ENCODE measurements at regions not wholly inside any gene's neighbourhood (a gene's known extent, or its start where the extent isn't known, plus 50 kb on each side); places are given as distances from the start of the nearest gene placed in this dataset.

DNA sequence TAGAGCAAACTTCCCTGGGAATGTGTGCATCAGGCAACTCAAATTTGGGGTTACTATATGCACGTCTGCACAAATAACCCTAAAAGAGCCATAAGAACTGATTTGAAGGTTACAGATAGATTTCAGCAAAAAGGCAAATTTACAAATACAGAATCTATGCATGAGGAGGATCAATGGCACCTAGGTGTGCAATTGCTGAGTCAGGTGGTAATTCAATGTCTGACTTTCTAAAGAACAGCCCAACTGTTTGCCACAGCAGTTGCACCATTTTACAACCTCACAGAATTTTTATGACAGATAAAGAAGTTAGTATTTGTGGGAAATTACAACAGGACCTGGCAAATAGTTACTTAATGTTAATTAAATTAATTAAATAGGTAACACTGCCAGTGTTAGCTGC, 405.5 kb downstream of the TMEM114 start:
- TF ChIP-seq, protein P1, sequence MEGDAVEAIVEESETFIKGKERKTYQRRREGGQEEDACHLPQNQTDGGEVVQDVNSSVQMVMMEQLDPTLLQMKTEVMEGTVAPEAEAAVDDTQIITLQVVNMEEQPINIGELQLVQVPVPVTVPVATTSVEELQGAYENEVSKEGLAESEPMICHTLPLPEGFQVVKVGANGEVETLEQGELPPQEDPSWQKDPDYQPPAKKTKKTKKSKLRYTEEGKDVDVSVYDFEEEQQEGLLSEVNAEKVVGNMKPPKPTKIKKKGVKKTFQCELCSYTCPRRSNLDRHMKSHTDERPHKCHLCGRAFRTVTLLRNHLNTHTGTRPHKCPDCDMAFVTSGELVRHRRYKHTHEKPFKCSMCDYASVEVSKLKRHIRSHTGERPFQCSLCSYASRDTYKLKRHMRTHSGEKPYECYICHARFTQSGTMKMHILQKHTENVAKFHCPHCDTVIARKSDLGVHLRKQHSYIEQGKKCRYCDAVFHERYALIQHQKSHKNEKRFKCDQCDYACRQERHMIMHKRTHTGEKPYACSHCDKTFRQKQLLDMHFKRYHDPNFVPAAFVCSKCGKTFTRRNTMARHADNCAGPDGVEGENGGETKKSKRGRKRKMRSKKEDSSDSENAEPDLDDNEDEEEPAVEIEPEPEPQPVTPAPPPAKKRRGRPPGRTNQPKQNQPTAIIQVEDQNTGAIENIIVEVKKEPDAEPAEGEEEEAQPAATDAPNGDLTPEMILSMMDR (IDR thresholded peaks at IDR 0.05; ENCODE audit: poor library complexity) = no peak
- TF ChIP-seq EZH2phosphoT487 (IDR thresholded peaks at IDR 0.05; ENCODE audit: low read depth, severe bottlenecking, unreplicated experiment) (no peak), EZH2 (IDR thresholded peaks at IDR 0.05; ENCODE audit: borderline replicate concordance) (no peak)
